H1 (cell line): ENCODE measurements at regions not wholly inside any gene's neighbourhood (a gene's known extent, or its start where the extent isn't known, plus 50 kb on each side); places are given as distances from the start of the nearest gene placed in this dataset.

ENCODE experiments used
- EGR1 ChIP-seq: IDR thresholded peaks from 2 replicates; pipeline ENCODE4 v1.6.1; 2011; ENCODE audit warnings: low read depth, low read length, borderline replicate concordance
- SIN3A ChIP-seq, 2 experiments: IDR thresholded peaks in 1 of 2; conservative IDR thresholded peaks in 1 of 2; 2 replicates each; pipeline ENCODE4 v1.6.1; 2011 to 2012; ENCODE audit warnings: low read length in 2 of 2, improper control_type of control experiment in 1 of 2, low read depth in 1 of 2, mild to moderate bottlenecking in 1 of 2
- SUZ12 ChIP-seq: fragments of 200-600 bp; sonication (generic); IDR thresholded peaks from 2 replicates; pipeline ENCODE4 v1.6.1; 2012; ENCODE audit warnings: mild to moderate bottlenecking, inconsistent platforms, low read length, moderate library complexity, mixed read lengths
- TF ChIP-seq, protein P1 (sequence below): fragments of 300-600 bp; sonication (generic); IDR thresholded peaks from 2 replicates; pipeline ENCODE4 v1.7.1; 2012; ENCODE audit warnings: low read length, moderate library complexity, mild to moderate bottlenecking, inconsistent platforms; ENCODE audit not compliant: insufficient replicate concordance
- TF ChIP-seq, protein P2 (sequence below), 3 experiments: IDR thresholded peaks; 1 replicate in 2 of 3; 2 replicates in 1 of 3; pipeline versions ENCODE4 v1.5.1 to v1.6.1; 2011; ENCODE audit warnings: low read length in 3 of 3, mild to moderate bottlenecking in 3 of 3, inconsistent platforms in 2 of 3, low read depth in 1 of 3, moderate library complexity in 1 of 3; ENCODE audit not compliant: insufficient read depth in 1 of 3; ENCODE audit errors: control extremely low read depth in 1 of 3

DNA sequence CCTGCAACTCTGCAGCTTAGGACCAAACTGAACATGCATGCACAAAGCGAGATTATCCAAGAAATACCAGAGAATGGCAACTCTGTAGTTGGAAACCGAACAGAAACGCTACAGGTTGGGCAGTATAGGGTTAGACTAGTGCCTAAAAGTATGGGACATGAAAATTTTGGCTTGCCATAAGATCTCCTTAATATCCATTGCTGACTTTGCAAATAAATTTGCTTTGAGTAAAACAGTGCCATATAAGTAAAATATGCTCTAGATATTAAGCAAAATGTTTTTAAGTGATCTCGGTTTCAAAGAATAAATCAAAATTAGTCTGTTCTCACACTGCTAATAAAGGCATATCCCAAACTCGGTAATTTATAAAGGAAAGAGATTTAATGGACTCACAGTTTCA, 456.0 kb downstream of the PRDM9 start (continued):
- TF ChIP-seq, protein P1, sequence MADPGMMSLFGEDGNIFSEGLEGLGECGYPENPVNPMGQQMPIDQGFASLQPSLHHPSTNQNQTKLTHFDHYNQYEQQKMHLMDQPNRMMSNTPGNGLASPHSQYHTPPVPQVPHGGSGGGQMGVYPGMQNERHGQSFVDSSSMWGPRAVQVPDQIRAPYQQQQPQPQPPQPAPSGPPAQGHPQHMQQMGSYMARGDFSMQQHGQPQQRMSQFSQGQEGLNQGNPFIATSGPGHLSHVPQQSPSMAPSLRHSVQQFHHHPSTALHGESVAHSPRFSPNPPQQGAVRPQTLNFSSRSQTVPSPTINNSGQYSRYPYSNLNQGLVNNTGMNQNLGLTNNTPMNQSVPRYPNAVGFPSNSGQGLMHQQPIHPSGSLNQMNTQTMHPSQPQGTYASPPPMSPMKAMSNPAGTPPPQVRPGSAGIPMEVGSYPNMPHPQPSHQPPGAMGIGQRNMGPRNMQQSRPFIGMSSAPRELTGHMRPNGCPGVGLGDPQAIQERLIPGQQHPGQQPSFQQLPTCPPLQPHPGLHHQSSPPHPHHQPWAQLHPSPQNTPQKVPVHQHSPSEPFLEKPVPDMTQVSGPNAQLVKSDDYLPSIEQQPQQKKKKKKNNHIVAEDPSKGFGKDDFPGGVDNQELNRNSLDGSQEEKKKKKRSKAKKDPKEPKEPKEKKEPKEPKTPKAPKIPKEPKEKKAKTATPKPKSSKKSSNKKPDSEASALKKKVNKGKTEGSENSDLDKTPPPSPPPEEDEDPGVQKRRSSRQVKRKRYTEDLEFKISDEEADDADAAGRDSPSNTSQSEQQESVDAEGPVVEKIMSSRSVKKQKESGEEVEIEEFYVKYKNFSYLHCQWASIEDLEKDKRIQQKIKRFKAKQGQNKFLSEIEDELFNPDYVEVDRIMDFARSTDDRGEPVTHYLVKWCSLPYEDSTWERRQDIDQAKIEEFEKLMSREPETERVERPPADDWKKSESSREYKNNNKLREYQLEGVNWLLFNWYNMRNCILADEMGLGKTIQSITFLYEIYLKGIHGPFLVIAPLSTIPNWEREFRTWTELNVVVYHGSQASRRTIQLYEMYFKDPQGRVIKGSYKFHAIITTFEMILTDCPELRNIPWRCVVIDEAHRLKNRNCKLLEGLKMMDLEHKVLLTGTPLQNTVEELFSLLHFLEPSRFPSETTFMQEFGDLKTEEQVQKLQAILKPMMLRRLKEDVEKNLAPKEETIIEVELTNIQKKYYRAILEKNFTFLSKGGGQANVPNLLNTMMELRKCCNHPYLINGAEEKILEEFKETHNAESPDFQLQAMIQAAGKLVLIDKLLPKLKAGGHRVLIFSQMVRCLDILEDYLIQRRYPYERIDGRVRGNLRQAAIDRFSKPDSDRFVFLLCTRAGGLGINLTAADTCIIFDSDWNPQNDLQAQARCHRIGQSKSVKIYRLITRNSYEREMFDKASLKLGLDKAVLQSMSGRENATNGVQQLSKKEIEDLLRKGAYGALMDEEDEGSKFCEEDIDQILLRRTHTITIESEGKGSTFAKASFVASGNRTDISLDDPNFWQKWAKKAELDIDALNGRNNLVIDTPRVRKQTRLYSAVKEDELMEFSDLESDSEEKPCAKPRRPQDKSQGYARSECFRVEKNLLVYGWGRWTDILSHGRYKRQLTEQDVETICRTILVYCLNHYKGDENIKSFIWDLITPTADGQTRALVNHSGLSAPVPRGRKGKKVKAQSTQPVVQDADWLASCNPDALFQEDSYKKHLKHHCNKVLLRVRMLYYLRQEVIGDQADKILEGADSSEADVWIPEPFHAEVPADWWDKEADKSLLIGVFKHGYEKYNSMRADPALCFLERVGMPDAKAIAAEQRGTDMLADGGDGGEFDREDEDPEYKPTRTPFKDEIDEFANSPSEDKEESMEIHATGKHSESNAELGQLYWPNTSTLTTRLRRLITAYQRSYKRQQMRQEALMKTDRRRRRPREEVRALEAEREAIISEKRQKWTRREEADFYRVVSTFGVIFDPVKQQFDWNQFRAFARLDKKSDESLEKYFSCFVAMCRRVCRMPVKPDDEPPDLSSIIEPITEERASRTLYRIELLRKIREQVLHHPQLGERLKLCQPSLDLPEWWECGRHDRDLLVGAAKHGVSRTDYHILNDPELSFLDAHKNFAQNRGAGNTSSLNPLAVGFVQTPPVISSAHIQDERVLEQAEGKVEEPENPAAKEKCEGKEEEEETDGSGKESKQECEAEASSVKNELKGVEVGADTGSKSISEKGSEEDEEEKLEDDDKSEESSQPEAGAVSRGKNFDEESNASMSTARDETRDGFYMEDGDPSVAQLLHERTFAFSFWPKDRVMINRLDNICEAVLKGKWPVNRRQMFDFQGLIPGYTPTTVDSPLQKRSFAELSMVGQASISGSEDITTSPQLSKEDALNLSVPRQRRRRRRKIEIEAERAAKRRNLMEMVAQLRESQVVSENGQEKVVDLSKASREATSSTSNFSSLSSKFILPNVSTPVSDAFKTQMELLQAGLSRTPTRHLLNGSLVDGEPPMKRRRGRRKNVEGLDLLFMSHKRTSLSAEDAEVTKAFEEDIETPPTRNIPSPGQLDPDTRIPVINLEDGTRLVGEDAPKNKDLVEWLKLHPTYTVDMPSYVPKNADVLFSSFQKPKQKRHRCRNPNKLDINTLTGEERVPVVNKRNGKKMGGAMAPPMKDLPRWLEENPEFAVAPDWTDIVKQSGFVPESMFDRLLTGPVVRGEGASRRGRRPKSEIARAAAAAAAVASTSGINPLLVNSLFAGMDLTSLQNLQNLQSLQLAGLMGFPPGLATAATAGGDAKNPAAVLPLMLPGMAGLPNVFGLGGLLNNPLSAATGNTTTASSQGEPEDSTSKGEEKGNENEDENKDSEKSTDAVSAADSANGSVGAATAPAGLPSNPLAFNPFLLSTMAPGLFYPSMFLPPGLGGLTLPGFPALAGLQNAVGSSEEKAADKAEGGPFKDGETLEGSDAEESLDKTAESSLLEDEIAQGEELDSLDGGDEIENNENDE, result no peak
- TF ChIP-seq, protein P2, sequence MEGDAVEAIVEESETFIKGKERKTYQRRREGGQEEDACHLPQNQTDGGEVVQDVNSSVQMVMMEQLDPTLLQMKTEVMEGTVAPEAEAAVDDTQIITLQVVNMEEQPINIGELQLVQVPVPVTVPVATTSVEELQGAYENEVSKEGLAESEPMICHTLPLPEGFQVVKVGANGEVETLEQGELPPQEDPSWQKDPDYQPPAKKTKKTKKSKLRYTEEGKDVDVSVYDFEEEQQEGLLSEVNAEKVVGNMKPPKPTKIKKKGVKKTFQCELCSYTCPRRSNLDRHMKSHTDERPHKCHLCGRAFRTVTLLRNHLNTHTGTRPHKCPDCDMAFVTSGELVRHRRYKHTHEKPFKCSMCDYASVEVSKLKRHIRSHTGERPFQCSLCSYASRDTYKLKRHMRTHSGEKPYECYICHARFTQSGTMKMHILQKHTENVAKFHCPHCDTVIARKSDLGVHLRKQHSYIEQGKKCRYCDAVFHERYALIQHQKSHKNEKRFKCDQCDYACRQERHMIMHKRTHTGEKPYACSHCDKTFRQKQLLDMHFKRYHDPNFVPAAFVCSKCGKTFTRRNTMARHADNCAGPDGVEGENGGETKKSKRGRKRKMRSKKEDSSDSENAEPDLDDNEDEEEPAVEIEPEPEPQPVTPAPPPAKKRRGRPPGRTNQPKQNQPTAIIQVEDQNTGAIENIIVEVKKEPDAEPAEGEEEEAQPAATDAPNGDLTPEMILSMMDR (IDR thresholded peaks at IDR 0.05; ENCODE audit: control extremely low read depth in 1 of 3, insufficient read depth in 1 of 3, low read depth in 1 of 3, low read length in 3 of 3), result no peak
- TF ChIP-seq EGR1 (no peak), SIN3A (conservative IDR thresholded peaks at IDR 0.05 in 1 of 2, IDR thresholded peaks at IDR 0.05 in 1 of 2; ENCODE audit: low read depth in 1 of 2, low read length in 2 of 2) (no peak), SUZ12 (no peak)
- TF ChIP-seq, all 59 proteins: peak for 0
